ENCODE measurements at regions not wholly inside any gene's neighbourhood (a gene's known extent, or its start where the extent isn't known, plus 50 kb on each side); places are given as distances from the start of the nearest gene placed in this dataset.

- intact Hi-C loops (cut with DNase I, micrococcal nuclease): no loop called here
- ATAC-seq: no peak
- H3K9me3 ChIP-seq: peaks cover 33% of the 10 kb centered on the region
- no peak for DNase-seq
- no peaks in the 10 kb centered on the region for H3K36me3 ChIP-seq (ENCODE audit: low read depth)
- no peak for TF ChIP-seq CTCF (IDR thresholded peaks at IDR 0.05)
- no peak overlapping the region for H3K4me3 ChIP-seq
- no peaks in the 10 kb centered on the region for H3K4me1 ChIP-seq (ENCODE audit: low read depth)
Observed at GRCh38 chr21:23874271-23874670, 1733.0 kb downstream of the MRPL39 start.

GRCh38 chr21:23861911-23862504 lies 1745.3 kb downstream of the MRPL39 start:
- intact Hi-C loops (cut with DNase I, micrococcal nuclease): no loop called here
- Histone ChIP-seq H3K4me3 (no peak overlapping the region), H3K4me1 (ENCODE audit: low read depth) (no peaks in the 10 kb centered on the region), H3K36me3 (ENCODE audit: low read depth) (no peaks in the 10 kb centered on the region), H3K9me3 (peaks cover 9% of the 10 kb centered on the region)
- DNase-seq (no peak), ATAC-seq (no peak)
- TF ChIP-seq CTCF (IDR thresholded peaks at IDR 0.05): no peak

- Histone ChIP-seq H3K36me3 (ENCODE audit: low read depth) (no peaks in the 10 kb centered on the region), H3K4me3 (no peak overlapping the region), H3K9me3 (peaks cover 16% of the 10 kb centered on the region), H3K4me1 (ENCODE audit: low read depth) (no peaks in the 10 kb centered on the region)
- DNase-seq (no peak), ATAC-seq (no peak)
- intact Hi-C loops (cut with DNase I, micrococcal nuclease): no loop called here
- no peak for TF ChIP-seq CTCF (IDR thresholded peaks at IDR 0.05)
Observed at GRCh38 chr21:23858878-23859277, 1748.4 kb downstream of the MRPL39 start.

- H3K9me3 ChIP-seq: peaks cover 14% of the 10 kb centered on the region
- no peaks in the 10 kb centered on the region for H3K36me3 ChIP-seq (ENCODE audit: low read depth)
- no peak for TF ChIP-seq CTCF (IDR thresholded peaks at IDR 0.05)
- no peak for ATAC-seq
- intact Hi-C loops (cut with DNase I, micrococcal nuclease): no loop called here
- DNase-seq: peak in 1 of 3 donors; percentile 14
- H3K4me1 ChIP-seq (ENCODE audit: low read depth): no peaks in the 10 kb centered on the region
- H3K4me3 ChIP-seq: no peak overlapping the region
Observed at GRCh38 chr21:23853796-23854379, 1753.4 kb downstream of the MRPL39 start.

GRCh38 chr21:23837564-23837963 lies 1769.7 kb downstream of the MRPL39 start:
- intact Hi-C loops (cut with DNase I, micrococcal nuclease): no loop called here
- DNase-seq (no peak), ATAC-seq (no peak)
- Histone ChIP-seq H3K4me1 (ENCODE audit: low read depth) (no peaks in the 10 kb centered on the region), H3K9me3 (peaks cover 52% of the 10 kb centered on the region), H3K36me3 (ENCODE audit: low read depth) (no peaks in the 10 kb centered on the region), H3K4me3 (no peak overlapping the region)
- TF ChIP-seq CTCF (IDR thresholded peaks at IDR 0.05): no peak

Data from mucosa of descending colon (tissue), 3 donors.